K562 (cell line): ENCODE measurements at regions not wholly inside any gene's neighbourhood (a gene's known extent, or its start where the extent isn't known, plus 50 kb on each side); places are given as distances from the start of the nearest gene placed in this dataset.

ENCODE experiments used
- CEBPB ChIP-seq: fragments of 450-650 bp; IDR thresholded peaks from 2 replicates; pipeline ENCODE4 v1.6.1; 2016; ENCODE audit warnings: missing genetic modification characterization, missing compliant biosample characterization
- CHD4 ChIP-seq: fragments of 200-600 bp; sonication (generic); IDR thresholded peaks from 3 replicates; pipeline ENCODE4 v1.6.1; 2012; ENCODE audit warnings: low read depth, mild to moderate bottlenecking, mixed read lengths, low read length, inconsistent platforms; ENCODE audit not compliant: insufficient read depth, insufficient replicate concordance, poor library complexity, severe bottlenecking
- FOSL1 ChIP-seq: fragments of 200-800 bp; sonication (Bioruptor generic); conservative IDR thresholded peaks from 2 replicates; pipeline ENCODE4 v1.6.1; 2016; ENCODE audit warnings: missing genetic modification characterization, missing compliant biosample characterization
- POLR2G ChIP-seq: fragments of 200-400 bp; formaldehyde crosslinking; IDR thresholded peaks from 2 replicates; pipeline ENCODE4 v1.6.1; 2017; ENCODE audit warnings: low read depth, mild to moderate bottlenecking, antibody characterized with exemption, low read length, moderate library complexity
- ZBTB7A ChIP-seq: IDR thresholded peaks from 2 replicates; pipeline ENCODE4 v1.6.1; 2011; ENCODE audit warnings: low read depth, mild to moderate bottlenecking, low read length, moderate library complexity, borderline replicate concordance; ENCODE audit not compliant: control insufficient read depth
- TF ChIP-seq, protein P1 (sequence below), 3 experiments: IDR thresholded peaks in 2 of 3; conservative IDR thresholded peaks in 1 of 3; 2 replicates each; pipeline ENCODE4 v1.5.1; 2011 to 2012; ENCODE audit warnings: low read length in 3 of 3, mild to moderate bottlenecking in 3 of 3, control low read depth in 2 of 3, improper control_type of control experiment in 1 of 3, inconsistent platforms in 1 of 3, low read depth in 1 of 3, mixed read lengths in 1 of 3, moderate library complexity in 1 of 3; ENCODE audit not compliant: insufficient read depth in 2 of 3
- TF ChIP-seq, protein P2 (sequence below), 3 experiments: fragments of 200-800 bp in 1 of 3; sonication (Bioruptor generic) in 1 of 3; sonication (generic) in 1 of 3; formaldehyde crosslinking in 1 of 3; IDR thresholded peaks; 2 replicates each; pipeline versions ENCODE4 v1.6.1 to v1.8.0; 2016 to 2022; ENCODE audit warnings: mild to moderate bottlenecking in 2 of 3, missing compliant biosample characterization in 2 of 3, missing genetic modification characterization in 2 of 3, missing genetic modification reagents in 1 of 3
- TF ChIP-seq, protein P3 (sequence below): fragments of 200-400 bp; formaldehyde crosslinking; IDR thresholded peaks from 2 replicates; pipeline ENCODE4 v1.6.1; 2017; ENCODE audit warnings: mild to moderate bottlenecking, low read depth, low read length, moderate library complexity

DNA sequence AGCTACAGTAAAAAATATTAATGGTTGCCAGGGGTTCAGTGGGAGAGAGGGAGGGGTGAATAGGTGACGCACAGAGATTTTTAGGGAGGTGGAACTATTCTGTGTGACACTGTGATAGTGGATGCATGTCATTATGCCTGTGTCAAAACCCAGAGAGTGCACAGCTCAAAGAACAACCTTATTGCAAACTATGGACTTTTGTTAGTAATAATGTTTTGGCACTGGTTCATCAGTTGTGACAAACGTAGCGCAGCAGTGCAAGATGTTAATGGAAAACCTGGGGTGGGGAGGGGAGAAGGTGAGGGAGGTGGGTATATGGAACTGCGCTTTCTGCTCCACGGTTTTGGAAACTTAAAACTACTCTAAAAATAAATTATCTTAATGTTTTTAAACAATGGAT, 134.6 kb upstream of the RFC3 start:
- TF ChIP-seq, protein P1, sequence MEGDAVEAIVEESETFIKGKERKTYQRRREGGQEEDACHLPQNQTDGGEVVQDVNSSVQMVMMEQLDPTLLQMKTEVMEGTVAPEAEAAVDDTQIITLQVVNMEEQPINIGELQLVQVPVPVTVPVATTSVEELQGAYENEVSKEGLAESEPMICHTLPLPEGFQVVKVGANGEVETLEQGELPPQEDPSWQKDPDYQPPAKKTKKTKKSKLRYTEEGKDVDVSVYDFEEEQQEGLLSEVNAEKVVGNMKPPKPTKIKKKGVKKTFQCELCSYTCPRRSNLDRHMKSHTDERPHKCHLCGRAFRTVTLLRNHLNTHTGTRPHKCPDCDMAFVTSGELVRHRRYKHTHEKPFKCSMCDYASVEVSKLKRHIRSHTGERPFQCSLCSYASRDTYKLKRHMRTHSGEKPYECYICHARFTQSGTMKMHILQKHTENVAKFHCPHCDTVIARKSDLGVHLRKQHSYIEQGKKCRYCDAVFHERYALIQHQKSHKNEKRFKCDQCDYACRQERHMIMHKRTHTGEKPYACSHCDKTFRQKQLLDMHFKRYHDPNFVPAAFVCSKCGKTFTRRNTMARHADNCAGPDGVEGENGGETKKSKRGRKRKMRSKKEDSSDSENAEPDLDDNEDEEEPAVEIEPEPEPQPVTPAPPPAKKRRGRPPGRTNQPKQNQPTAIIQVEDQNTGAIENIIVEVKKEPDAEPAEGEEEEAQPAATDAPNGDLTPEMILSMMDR (IDR thresholded peaks at IDR 0.05 in 2 of 3, conservative IDR thresholded peaks at IDR 0.05 in 1 of 3; ENCODE audit: insufficient read depth in 2 of 3, low read depth in 1 of 3, low read length in 3 of 3) = no peak
- TF ChIP-seq FOSL1 (tag) = no peak
- TF ChIP-seq ZBTB7A = no peak
- no peak for TF ChIP-seq CHD4
- TF ChIP-seq, protein P2, sequence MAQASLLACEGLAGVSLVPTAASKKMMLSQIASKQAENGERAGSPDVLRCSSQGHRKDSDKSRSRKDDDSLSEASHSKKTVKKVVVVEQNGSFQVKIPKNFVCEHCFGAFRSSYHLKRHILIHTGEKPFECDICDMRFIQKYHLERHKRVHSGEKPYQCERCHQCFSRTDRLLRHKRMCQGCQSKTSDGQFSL (CRISPR knock-in tag; IDR thresholded peaks at IDR 0.05) = no peak
- TF ChIP-seq, protein P2 (tag; IDR thresholded peaks at IDR 0.05) = no peak
- TF ChIP-seq, protein P3, sequence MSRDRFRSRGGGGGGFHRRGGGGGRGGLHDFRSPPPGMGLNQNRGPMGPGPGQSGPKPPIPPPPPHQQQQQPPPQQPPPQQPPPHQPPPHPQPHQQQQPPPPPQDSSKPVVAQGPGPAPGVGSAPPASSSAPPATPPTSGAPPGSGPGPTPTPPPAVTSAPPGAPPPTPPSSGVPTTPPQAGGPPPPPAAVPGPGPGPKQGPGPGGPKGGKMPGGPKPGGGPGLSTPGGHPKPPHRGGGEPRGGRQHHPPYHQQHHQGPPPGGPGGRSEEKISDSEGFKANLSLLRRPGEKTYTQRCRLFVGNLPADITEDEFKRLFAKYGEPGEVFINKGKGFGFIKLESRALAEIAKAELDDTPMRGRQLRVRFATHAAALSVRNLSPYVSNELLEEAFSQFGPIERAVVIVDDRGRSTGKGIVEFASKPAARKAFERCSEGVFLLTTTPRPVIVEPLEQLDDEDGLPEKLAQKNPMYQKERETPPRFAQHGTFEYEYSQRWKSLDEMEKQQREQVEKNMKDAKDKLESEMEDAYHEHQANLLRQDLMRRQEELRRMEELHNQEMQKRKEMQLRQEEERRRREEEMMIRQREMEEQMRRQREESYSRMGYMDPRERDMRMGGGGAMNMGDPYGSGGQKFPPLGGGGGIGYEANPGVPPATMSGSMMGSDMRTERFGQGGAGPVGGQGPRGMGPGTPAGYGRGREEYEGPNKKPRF = no peak
- no peak for TF ChIP-seq CEBPB (tag)
- no peak for TF ChIP-seq POLR2G
